Kidney (tissue), 13 donors: ENCODE measurements at regions not wholly inside any gene's neighbourhood (a gene's known extent, or its start where the extent isn't known, plus 50 kb on each side); places are given as distances from the start of the nearest gene placed in this dataset.

Experiments used
- DNase-seq, 5 donors: peaks; one replicate each; pipeline ENCODE4 v3.0.0-alpha.2; 2013 to 2020
- FAIRE-seq: peaks from 2 replicates; lab custom pipeline; 2012; peaks lifted over from hg19 to GRCh38; lab: Jason Lieb, UNC
- H3K27ac ChIP-seq, 2 donors: one replicate each; pipeline ENCODE4 v1.7.0; 2013; ENCODE audit warnings: low read depth in 2 of 2, low read length in 2 of 2, inconsistent platforms in 1 of 2
- H3K27me3 ChIP-seq: one replicate; pipeline ENCODE4 v1.7.1; 2013; ENCODE audit warnings: low read length, inconsistent platforms; ENCODE audit not compliant: control insufficient read depth, insufficient read depth
- H3K36me3 ChIP-seq, 3 donors: one replicate each; pipeline versions ENCODE4 v1.7.0 to v1.7.1; 2013; ENCODE audit warnings: low read length in 3 of 3, control low read depth in 1 of 3, inconsistent platforms in 1 of 3; ENCODE audit not compliant: insufficient read depth in 3 of 3, control insufficient read depth in 2 of 3
- H3K4me1 ChIP-seq, 3 donors: one replicate each; pipeline versions ENCODE4 v1.7.0 to v1.7.1; 2013; ENCODE audit warnings: low read length in 3 of 3, inconsistent platforms in 1 of 3, low read depth in 1 of 3; ENCODE audit not compliant: control insufficient read depth in 2 of 3, insufficient read depth in 2 of 3
- H3K4me3 ChIP-seq, 3 donors: one replicate each; pipeline versions ENCODE4 v1.7.0 to v1.8.1; 2013; ENCODE audit warnings: low read length in 3 of 3, control low read depth in 1 of 3, inconsistent platforms in 1 of 3
- H3K9ac ChIP-seq, 3 donors: one replicate each; pipeline versions ENCODE4 v1.7.0 to v1.7.1; 2013; ENCODE audit warnings: low read length in 3 of 3, control low read depth in 1 of 3, inconsistent platforms in 1 of 3
- H3K9me3 ChIP-seq, 3 donors: one replicate each; pipeline versions ENCODE4 v1.7.0 to v1.7.1; 2013; ENCODE audit warnings: low read length in 3 of 3, control low read depth in 1 of 3, inconsistent platforms in 1 of 3; ENCODE audit not compliant: control insufficient read depth in 2 of 3, insufficient read depth in 1 of 3
- intact Hi-C: fragments of 100-400 bp; cut with DNase I; formaldehyde crosslinking; loops from one replicate; pipeline ENCODE4 v1.11.1; 2022
- TF ChIP-seq, protein P1 (sequence below): IDR thresholded peaks from 3 replicates; pipeline ENCODE4 v1.5.1; 2012; ENCODE audit warnings: mild to moderate bottlenecking, moderate library complexity, borderline replicate concordance; ENCODE audit not compliant: insufficient read depth; ENCODE audit errors: extremely low read depth
- donor health status: control.
- donor health status: control.
- donor health status: control.
- donor health status: control.
- donor health status: control.
- donor health status: DM: yes; HTN: yes; CAD: no.
- donor health status: Normal renal cell carcinoma (clear cell type).

DNA sequence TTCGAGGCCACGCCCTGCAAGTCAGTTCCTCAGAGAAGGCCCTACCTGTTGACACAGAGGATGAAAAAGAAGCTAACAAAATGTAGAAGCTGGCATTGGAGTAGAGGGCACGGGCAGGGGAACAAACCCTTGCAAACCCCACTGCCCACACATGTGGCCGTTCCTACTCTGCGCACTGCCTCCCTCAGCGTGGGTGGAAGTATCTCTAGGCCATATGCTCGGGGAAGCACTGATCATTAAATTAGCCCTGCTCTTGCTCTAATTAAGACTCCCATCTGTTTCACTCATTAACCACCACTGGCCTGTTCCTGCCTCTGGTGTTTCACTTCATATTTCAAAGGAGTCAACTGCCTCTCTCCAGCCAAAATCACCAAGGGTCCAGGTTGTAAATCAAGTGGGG, 201.2 kb upstream of the SFSWAP start:
- intact Hi-C loops: no loop called here
- Histone ChIP-seq H3K4me3 (no peak overlapping the region), H3K9ac (no peak overlapping the region), H3K27ac (no peak overlapping the region), H3K4me1 (no peaks in the 10 kb centered on the region), H3K36me3 (no peaks in the 10 kb centered on the region), H3K27me3 (no peaks in the 10 kb centered on the region), H3K9me3 (peaks cover 0 to 2% (median 0%) of the 10 kb centered on the region in 3 donors)
- DNase-seq (no peak), FAIRE-seq (no peak)
- TF ChIP-seq, protein P1, sequence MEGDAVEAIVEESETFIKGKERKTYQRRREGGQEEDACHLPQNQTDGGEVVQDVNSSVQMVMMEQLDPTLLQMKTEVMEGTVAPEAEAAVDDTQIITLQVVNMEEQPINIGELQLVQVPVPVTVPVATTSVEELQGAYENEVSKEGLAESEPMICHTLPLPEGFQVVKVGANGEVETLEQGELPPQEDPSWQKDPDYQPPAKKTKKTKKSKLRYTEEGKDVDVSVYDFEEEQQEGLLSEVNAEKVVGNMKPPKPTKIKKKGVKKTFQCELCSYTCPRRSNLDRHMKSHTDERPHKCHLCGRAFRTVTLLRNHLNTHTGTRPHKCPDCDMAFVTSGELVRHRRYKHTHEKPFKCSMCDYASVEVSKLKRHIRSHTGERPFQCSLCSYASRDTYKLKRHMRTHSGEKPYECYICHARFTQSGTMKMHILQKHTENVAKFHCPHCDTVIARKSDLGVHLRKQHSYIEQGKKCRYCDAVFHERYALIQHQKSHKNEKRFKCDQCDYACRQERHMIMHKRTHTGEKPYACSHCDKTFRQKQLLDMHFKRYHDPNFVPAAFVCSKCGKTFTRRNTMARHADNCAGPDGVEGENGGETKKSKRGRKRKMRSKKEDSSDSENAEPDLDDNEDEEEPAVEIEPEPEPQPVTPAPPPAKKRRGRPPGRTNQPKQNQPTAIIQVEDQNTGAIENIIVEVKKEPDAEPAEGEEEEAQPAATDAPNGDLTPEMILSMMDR: no peak

GRCh38 chr12:131510431-131510830, 200.5 kb upstream of the SFSWAP start:
- no peak overlapping the region for H3K27ac ChIP-seq
- H3K9me3 ChIP-seq: peaks cover 0 to 3% (median 0%) of the 10 kb centered on the region in 3 donors
- no peaks in the 10 kb centered on the region for H3K36me3 ChIP-seq
- H3K4me3 ChIP-seq: no peak overlapping the region
- H3K4me1 ChIP-seq: no peaks in the 10 kb centered on the region
- no peak overlapping the region for H3K9ac ChIP-seq
- no peak for DNase-seq
- intact Hi-C loops: no loop called here
- no peak for FAIRE-seq
- TF ChIP-seq, protein P1: no peak
- no peaks in the 10 kb centered on the region for H3K27me3 ChIP-seq

DNA sequence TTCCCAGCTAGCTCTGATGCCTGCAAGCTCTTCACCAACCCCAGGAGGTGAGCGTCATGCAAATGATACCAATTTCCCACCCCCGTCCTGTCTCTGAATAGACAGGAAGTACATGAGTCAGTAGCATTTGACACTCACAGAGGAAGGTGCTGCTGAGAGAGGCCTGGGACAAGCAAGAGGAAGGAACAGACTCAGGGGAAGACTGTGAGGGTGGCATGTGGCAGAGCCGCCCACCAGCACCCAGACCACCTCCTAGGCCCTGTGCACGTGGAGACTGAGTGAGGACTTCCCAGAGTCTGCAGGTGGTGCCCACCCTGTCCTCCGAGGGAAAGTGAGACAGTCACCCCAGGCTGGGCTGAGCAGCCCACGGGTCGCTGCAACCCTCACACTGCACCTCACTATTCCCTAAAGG, 199.5 kb upstream of the SFSWAP start:
- Histone ChIP-seq H3K4me1 (no peaks in the 10 kb centered on the region), H3K27me3 (no peaks in the 10 kb centered on the region), H3K36me3 (no peaks in the 10 kb centered on the region), H3K9ac (no peak overlapping the region), H3K27ac (no peak overlapping the region), H3K9me3 (peaks cover 0 to 3% (median 0%) of the 10 kb centered on the region in 3 donors), H3K4me3 (no peak overlapping the region)
- intact Hi-C loops: no loop called here
- TF ChIP-seq, protein P1: no peak
- FAIRE-seq (no peak), DNase-seq (no peak)
